ENCODE measurements at regions not wholly inside any gene's neighbourhood (a gene's known extent, or its start where the extent isn't known, plus 50 kb on each side); places are given as distances from the start of the nearest gene placed in this dataset.

DNA sequence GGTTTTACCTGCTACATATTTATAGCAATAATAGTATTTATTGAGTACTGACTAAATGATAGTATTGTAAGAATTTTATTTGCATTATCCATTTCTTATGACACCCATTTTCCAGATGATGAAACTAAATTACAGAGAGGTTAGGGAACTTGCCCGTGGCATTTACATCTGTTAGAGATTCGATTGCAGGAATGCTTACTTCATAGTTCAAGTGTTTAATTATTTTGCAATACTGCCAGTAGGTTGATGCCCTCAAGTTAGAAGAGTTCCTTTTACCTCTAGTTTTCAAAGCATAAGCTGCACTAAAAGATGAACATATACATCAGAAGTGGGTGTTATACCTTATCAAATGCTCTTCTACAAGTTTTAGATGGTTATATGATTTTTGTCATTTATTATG, 362.8 kb upstream of the RGMA start:
- TF ChIP-seq CTCF (IDR thresholded peaks at IDR 0.05; ENCODE audit: borderline replicate concordance, extremely low read depth, low read length, poor library complexity, severe bottlenecking) (no peak), EZH2 (IDR thresholded peaks at IDR 0.05; ENCODE audit: borderline replicate concordance, low read depth, low read length, severe bottlenecking) (no peak)
